K562 (cell line): ENCODE measurements at regions not wholly inside any gene's neighbourhood (a gene's known extent, or its start where the extent isn't known, plus 50 kb on each side); places are given as distances from the start of the nearest gene placed in this dataset.

Experiments
- CBFA2T2 ChIP-seq: fragments of 450-650 bp; conservative IDR thresholded peaks from 2 replicates; pipeline ENCODE4 v1.6.1; 2017; ENCODE audit warnings: mild to moderate bottlenecking
- CEBPG ChIP-seq, 3 experiments: fragments of 200-800 bp in 1 of 3; sonication (Bioruptor generic) in 1 of 3; sonication (generic) in 1 of 3; formaldehyde crosslinking in 1 of 3; IDR thresholded peaks in 2 of 3; conservative IDR thresholded peaks in 1 of 3; 2 replicates each; pipeline versions ENCODE4 v1.6.1 to v1.8.0; 2016 to 2022; ENCODE audit warnings: missing compliant biosample characterization in 2 of 3, missing genetic modification characterization in 2 of 3, mild to moderate bottlenecking in 1 of 3, missing genetic modification reagents in 1 of 3
- EP300 ChIP-seq: IDR thresholded peaks from 2 replicates; pipeline ENCODE4 v1.6.1; 2012; ENCODE audit warnings: low read length, improper control_type of control experiment
- HDAC1 ChIP-seq, 2 experiments: fragments of 450-650 bp; IDR thresholded peaks; 2 replicates each; pipeline ENCODE4 v1.6.1; 2016 to 2017; ENCODE audit warnings: inconsistent platforms in 1 of 2, mild to moderate bottlenecking in 1 of 2, moderate library complexity in 1 of 2
- MYNN ChIP-seq, 2 experiments: sonication (generic); formaldehyde crosslinking in 1 of 2; IDR thresholded peaks; 2 replicates each; pipeline versions ENCODE4 v1.5.0 to v1.6.1; 2016 to 2020; ENCODE audit warnings: antibody characterized with exemption in 1 of 2, missing genetic modification reagents in 1 of 2
- NR3C1 ChIP-seq: sonication (generic); formaldehyde crosslinking; IDR thresholded peaks from 2 replicates; pipeline ENCODE4 v1.8.1; 2022; ENCODE audit warnings: missing genetic modification reagents
- PML ChIP-seq: IDR thresholded peaks from 2 replicates; pipeline ENCODE4 v1.6.1; 2012; ENCODE audit warnings: low read length, inconsistent platforms
- RCOR1 ChIP-seq, 2 experiments: IDR thresholded peaks; 2 replicates each; pipeline ENCODE4 v1.6.1; 2012; ENCODE audit warnings: low read depth in 2 of 2, low read length in 2 of 2, borderline replicate concordance in 1 of 2, improper control_type of control experiment in 1 of 2
- SRSF1 ChIP-seq: fragments of 200-400 bp; formaldehyde crosslinking; IDR thresholded peaks from 2 replicates; pipeline ENCODE4 v1.6.1; 2017; ENCODE audit warnings: mild to moderate bottlenecking, low read depth, low read length, moderate library complexity
- ZEB2 ChIP-seq: fragments of 450-650 bp; IDR thresholded peaks from 2 replicates; pipeline ENCODE4 v1.6.1; 2016
- ZNF24 ChIP-seq: fragments of 450-650 bp; IDR thresholded peaks from 2 replicates; pipeline ENCODE4 v1.6.1; 2016
- TF ChIP-seq, protein P1 (sequence below): fragments of 450-650 bp; IDR thresholded peaks from 2 replicates; pipeline ENCODE4 v1.6.1; 2017; ENCODE audit warnings: mild to moderate bottlenecking, moderate library complexity
- TF ChIP-seq, protein P2 (sequence below): sonication (generic); formaldehyde crosslinking; IDR thresholded peaks from 2 replicates; pipeline ENCODE4 v1.8.0; 2023; ENCODE audit warnings: mild to moderate bottlenecking, missing genetic modification reagents
- TF ChIP-seq, protein P3 (sequence below): sonication (generic); formaldehyde crosslinking; IDR thresholded peaks from 2 replicates; pipeline ENCODE4 v1.8.0; 2022; ENCODE audit warnings: mild to moderate bottlenecking, missing genetic modification reagents
- TF ChIP-seq, protein P4 (sequence below): fragments of 150-350 bp; conservative IDR thresholded peaks from 2 replicates; pipeline ENCODE4 v1.6.1; 2014; ENCODE audit warnings: low read length
- TF ChIP-seq, protein P5 (sequence below): fragments of 250-450 bp; sonication (Bioruptor Pico); IDR thresholded peaks from 2 replicates; pipeline ENCODE4 v1.8.0; 2022; ENCODE audit warnings: inconsistent platforms

DNA sequence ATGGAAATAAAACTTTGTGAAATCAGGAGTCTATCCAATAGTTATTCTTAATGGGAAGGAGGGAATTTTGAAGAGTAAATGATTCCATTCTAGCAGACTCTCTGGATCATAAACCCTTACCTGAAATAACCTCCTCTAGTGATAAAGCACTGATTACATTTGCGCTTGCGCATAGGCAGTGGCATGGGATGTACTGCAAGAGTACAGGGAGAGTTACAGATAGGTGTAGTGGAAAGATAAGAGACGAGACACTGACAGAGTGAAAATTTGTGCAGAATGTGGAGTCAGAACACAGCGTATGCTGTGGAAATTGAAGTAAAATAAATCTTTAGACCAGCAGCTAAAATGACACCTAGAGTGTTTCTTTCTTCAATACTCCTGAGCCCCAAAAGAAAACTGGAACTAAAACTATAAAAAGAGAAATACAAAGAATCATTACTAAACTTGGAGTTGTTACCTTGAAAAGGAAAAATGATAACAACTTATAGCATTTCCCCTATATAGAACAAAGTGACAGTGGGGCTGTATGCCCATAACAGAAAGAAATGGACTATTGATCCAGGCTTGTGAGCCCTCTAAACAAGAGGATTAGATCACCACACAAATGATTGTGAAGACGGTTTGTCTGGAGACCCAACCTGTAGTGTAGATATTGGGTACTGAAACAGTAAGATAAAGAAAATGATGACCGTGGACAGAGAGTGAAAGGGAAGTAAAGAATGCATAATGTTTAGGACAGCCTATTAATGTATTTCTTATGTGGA lies 1471.2 kb upstream of the NUDT12 start (continued):
- TF ChIP-seq, protein P1, sequence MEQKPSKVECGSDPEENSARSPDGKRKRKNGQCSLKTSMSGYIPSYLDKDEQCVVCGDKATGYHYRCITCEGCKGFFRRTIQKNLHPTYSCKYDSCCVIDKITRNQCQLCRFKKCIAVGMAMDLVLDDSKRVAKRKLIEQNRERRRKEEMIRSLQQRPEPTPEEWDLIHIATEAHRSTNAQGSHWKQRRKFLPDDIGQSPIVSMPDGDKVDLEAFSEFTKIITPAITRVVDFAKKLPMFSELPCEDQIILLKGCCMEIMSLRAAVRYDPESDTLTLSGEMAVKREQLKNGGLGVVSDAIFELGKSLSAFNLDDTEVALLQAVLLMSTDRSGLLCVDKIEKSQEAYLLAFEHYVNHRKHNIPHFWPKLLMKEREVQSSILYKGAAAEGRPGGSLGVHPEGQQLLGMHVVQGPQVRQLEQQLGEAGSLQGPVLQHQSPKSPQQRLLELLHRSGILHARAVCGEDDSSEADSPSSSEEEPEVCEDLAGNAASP, result peak; percentile 43; the same call in 1 of the 2 replicates
- TF ChIP-seq EP300 (peak; percentile 24; the same call in 1 of the 2 replicates), ZEB2 (no peak), RCOR1 (IDR thresholded peaks at IDR 0.05; ENCODE audit: borderline replicate concordance in 1 of 2, low read depth in 2 of 2, low read length in 2 of 2) (peak in 1 of 2 experiments; percentile 80; a peak in 1 of 4 replicates), NR3C1 (no peak), SRSF1 (no peak), CEBPG (CRISPR knock-in tag; IDR thresholded peaks at IDR 0.05) (no peak), CEBPG (tag; conservative IDR thresholded peaks at IDR 0.05 in 1 of 2, IDR thresholded peaks at IDR 0.05 in 1 of 2) (no peak), ZNF24 (no peak), CBFA2T2 (peak; percentile 49), PML (peak; percentile 29; the same call in 1 of the 2 replicates), HDAC1 (IDR thresholded peaks at IDR 0.05) (peak in 1 of 2 experiments; percentile 44; a peak in 1 of 4 replicates), MYNN (IDR thresholded peaks at IDR 0.05) (no peak), MYNN (CRISPR knock-in tag; IDR thresholded peaks at IDR 0.05) (no peak)
- TF ChIP-seq, protein P2, sequence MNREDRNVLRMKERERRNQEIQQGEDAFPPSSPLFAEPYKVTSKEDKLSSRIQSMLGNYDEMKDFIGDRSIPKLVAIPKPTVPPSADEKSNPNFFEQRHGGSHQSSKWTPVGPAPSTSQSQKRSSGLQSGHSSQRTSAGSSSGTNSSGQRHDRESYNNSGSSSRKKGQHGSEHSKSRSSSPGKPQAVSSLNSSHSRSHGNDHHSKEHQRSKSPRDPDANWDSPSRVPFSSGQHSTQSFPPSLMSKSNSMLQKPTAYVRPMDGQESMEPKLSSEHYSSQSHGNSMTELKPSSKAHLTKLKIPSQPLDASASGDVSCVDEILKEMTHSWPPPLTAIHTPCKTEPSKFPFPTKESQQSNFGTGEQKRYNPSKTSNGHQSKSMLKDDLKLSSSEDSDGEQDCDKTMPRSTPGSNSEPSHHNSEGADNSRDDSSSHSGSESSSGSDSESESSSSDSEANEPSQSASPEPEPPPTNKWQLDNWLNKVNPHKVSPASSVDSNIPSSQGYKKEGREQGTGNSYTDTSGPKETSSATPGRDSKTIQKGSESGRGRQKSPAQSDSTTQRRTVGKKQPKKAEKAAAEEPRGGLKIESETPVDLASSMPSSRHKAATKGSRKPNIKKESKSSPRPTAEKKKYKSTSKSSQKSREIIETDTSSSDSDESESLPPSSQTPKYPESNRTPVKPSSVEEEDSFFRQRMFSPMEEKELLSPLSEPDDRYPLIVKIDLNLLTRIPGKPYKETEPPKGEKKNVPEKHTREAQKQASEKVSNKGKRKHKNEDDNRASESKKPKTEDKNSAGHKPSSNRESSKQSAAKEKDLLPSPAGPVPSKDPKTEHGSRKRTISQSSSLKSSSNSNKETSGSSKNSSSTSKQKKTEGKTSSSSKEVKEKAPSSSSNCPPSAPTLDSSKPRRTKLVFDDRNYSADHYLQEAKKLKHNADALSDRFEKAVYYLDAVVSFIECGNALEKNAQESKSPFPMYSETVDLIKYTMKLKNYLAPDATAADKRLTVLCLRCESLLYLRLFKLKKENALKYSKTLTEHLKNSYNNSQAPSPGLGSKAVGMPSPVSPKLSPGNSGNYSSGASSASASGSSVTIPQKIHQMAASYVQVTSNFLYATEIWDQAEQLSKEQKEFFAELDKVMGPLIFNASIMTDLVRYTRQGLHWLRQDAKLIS (CRISPR knock-in tag), result no peak
- TF ChIP-seq, protein P3, sequence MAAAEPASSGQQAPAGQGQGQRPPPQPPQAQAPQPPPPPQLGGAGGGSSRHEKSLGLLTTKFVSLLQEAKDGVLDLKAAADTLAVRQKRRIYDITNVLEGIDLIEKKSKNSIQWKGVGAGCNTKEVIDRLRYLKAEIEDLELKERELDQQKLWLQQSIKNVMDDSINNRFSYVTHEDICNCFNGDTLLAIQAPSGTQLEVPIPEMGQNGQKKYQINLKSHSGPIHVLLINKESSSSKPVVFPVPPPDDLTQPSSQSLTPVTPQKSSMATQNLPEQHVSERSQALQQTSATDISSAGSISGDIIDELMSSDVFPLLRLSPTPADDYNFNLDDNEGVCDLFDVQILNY, result no peak
- TF ChIP-seq, protein P4, sequence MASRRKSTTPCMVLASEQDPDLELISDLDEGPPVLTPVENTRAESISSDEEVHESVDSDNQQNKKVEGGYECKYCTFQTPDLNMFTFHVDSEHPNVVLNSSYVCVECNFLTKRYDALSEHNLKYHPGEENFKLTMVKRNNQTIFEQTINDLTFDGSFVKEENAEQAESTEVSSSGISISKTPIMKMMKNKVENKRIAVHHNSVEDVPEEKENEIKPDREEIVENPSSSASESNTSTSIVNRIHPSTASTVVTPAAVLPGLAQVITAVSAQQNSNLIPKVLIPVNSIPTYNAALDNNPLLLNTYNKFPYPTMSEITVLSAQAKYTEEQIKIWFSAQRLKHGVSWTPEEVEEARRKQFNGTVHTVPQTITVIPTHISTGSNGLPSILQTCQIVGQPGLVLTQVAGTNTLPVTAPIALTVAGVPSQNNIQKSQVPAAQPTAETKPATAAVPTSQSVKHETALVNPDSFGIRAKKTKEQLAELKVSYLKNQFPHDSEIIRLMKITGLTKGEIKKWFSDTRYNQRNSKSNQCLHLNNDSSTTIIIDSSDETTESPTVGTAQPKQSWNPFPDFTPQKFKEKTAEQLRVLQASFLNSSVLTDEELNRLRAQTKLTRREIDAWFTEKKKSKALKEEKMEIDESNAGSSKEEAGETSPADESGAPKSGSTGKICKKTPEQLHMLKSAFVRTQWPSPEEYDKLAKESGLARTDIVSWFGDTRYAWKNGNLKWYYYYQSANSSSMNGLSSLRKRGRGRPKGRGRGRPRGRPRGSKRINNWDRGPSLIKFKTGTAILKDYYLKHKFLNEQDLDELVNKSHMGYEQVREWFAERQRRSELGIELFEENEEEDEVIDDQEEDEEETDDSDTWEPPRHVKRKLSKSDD, result no peak
- TF ChIP-seq, protein P5, sequence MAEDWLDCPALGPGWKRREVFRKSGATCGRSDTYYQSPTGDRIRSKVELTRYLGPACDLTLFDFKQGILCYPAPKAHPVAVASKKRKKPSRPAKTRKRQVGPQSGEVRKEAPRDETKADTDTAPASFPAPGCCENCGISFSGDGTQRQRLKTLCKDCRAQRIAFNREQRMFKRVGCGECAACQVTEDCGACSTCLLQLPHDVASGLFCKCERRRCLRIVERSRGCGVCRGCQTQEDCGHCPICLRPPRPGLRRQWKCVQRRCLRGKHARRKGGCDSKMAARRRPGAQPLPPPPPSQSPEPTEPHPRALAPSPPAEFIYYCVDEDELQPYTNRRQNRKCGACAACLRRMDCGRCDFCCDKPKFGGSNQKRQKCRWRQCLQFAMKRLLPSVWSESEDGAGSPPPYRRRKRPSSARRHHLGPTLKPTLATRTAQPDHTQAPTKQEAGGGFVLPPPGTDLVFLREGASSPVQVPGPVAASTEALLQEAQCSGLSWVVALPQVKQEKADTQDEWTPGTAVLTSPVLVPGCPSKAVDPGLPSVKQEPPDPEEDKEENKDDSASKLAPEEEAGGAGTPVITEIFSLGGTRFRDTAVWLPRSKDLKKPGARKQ, result no peak
